ENCODE measurements at regions not wholly inside any gene's neighbourhood (a gene's known extent, or its start where the extent isn't known, plus 50 kb on each side); places are given as distances from the start of the nearest gene placed in this dataset.

GRCh38 chr13:50275392-50276063 is 260.3 kb downstream of the KCNRG start:
- Histone ChIP-seq H3K36me3 (ENCODE audit: control insufficient read depth, insufficient read depth, low read length) (no peaks in the 10 kb centered on the region), H3K9ac (ENCODE audit: insufficient read depth, low read length) (no peak overlapping the region), H2AFZ (ENCODE audit: low read length) (no peak overlapping the region), H3K4me1 (ENCODE audit: control insufficient read depth, extremely low read depth, insufficient read depth, low read length) (no peaks in the 10 kb centered on the region), H3K79me2 (ENCODE audit: control insufficient read depth, insufficient read depth, low read length) (no peaks in the 10 kb centered on the region), H3K4me3 (replicated peaks in 1 of 4; ENCODE audit: control extremely low read depth in 1 of 4, insufficient read depth in 1 of 4, low read depth in 3 of 4, low read length in 4 of 4) (no peak overlapping the region), H4K20me1 (ENCODE audit: control insufficient read depth, extremely low read depth, insufficient read depth, low read length) (no peaks in the 10 kb centered on the region), H3K27ac (ENCODE audit: insufficient read depth, low read length) (no peak overlapping the region), H3K9me3 (ENCODE audit: control insufficient read depth, insufficient read depth, low read depth, low read length) (no peaks in the 10 kb centered on the region), H3K4me2 (ENCODE audit: extremely low read depth, insufficient read depth, low read length) (no peak overlapping the region), H3K27me3 (ENCODE audit: control insufficient read depth, insufficient read depth, low read length) (no peaks in the 10 kb centered on the region)
- TF ChIP-seq EZH2 (IDR thresholded peaks at IDR 0.05; ENCODE audit: low read length, missing control alignments) (no peak), CTCF (conservative IDR thresholded peaks at IDR 0.05 in 1 of 2, IDR thresholded peaks at IDR 0.05 in 1 of 2; ENCODE audit: low read depth in 1 of 2, low read length in 2 of 2) (no peak)
- DNase-seq (ENCODE audit: low read depth in 2 of 2): no peak

GRCh38 chr13:50276550-50276949 is 261.3 kb downstream of the KCNRG start:
- no peaks in the 10 kb centered on the region for H4K20me1 ChIP-seq (ENCODE audit: control insufficient read depth, extremely low read depth, insufficient read depth, low read length)
- H2AFZ ChIP-seq (ENCODE audit: low read length): no peak overlapping the region
- no peak for DNase-seq (ENCODE audit: low read depth in 2 of 2)
- no peak overlapping the region for H3K4me3 ChIP-seq (replicated peaks in 1 of 4; ENCODE audit: control extremely low read depth in 1 of 4, insufficient read depth in 1 of 4, low read depth in 3 of 4, low read length in 4 of 4)
- H3K9me3 ChIP-seq (ENCODE audit: control insufficient read depth, insufficient read depth, low read depth, low read length): no peaks in the 10 kb centered on the region
- no peak for TF ChIP-seq EZH2 (IDR thresholded peaks at IDR 0.05; ENCODE audit: low read length, missing control alignments)
- TF ChIP-seq CTCF (conservative IDR thresholded peaks at IDR 0.05 in 1 of 2, IDR thresholded peaks at IDR 0.05 in 1 of 2; ENCODE audit: low read depth in 1 of 2, low read length in 2 of 2): no peak
- H3K4me2 ChIP-seq (ENCODE audit: extremely low read depth, insufficient read depth, low read length): no peak overlapping the region
- H3K79me2 ChIP-seq (ENCODE audit: control insufficient read depth, insufficient read depth, low read length): no peaks in the 10 kb centered on the region
- no peak overlapping the region for H3K27ac ChIP-seq (ENCODE audit: insufficient read depth, low read length)
- H3K9ac ChIP-seq (ENCODE audit: insufficient read depth, low read length): no peak overlapping the region
- H3K36me3 ChIP-seq (ENCODE audit: control insufficient read depth, insufficient read depth, low read length): no peaks in the 10 kb centered on the region
- no peaks in the 10 kb centered on the region for H3K4me1 ChIP-seq (ENCODE audit: control insufficient read depth, extremely low read depth, insufficient read depth, low read length)
- no peaks in the 10 kb centered on the region for H3K27me3 ChIP-seq (ENCODE audit: control insufficient read depth, insufficient read depth, low read length)

- TF ChIP-seq EZH2 (IDR thresholded peaks at IDR 0.05; ENCODE audit: low read length, missing control alignments): no peak
- no peak for TF ChIP-seq CTCF (conservative IDR thresholded peaks at IDR 0.05 in 1 of 2, IDR thresholded peaks at IDR 0.05 in 1 of 2; ENCODE audit: low read depth in 1 of 2, low read length in 2 of 2)
- Histone ChIP-seq H3K79me2 (ENCODE audit: control insufficient read depth, insufficient read depth, low read length) (no peaks in the 10 kb centered on the region), H3K9me3 (ENCODE audit: control insufficient read depth, insufficient read depth, low read depth, low read length) (no peaks in the 10 kb centered on the region), H3K4me2 (ENCODE audit: extremely low read depth, insufficient read depth, low read length) (no peak overlapping the region), H3K27me3 (ENCODE audit: control insufficient read depth, insufficient read depth, low read length) (no peaks in the 10 kb centered on the region), H3K4me3 (replicated peaks in 1 of 4; ENCODE audit: control extremely low read depth in 1 of 4, insufficient read depth in 1 of 4, low read depth in 3 of 4, low read length in 4 of 4) (no peak overlapping the region), H3K36me3 (ENCODE audit: control insufficient read depth, insufficient read depth, low read length) (no peaks in the 10 kb centered on the region), H2AFZ (ENCODE audit: low read length) (no peak overlapping the region), H4K20me1 (ENCODE audit: control insufficient read depth, extremely low read depth, insufficient read depth, low read length) (no peaks in the 10 kb centered on the region), H3K9ac (ENCODE audit: insufficient read depth, low read length) (no peak overlapping the region), H3K4me1 (ENCODE audit: control insufficient read depth, extremely low read depth, insufficient read depth, low read length) (no peaks in the 10 kb centered on the region), H3K27ac (ENCODE audit: insufficient read depth, low read length) (no peak overlapping the region)
- no peak for DNase-seq (ENCODE audit: low read depth in 2 of 2)
Measured at GRCh38 chr13:50277127-50277526, 261.9 kb downstream of the KCNRG start.

Data from fibroblast of lung (primary cell).